ENCODE measurements at regions not wholly inside any gene's neighbourhood (a gene's known extent, or its start where the extent isn't known, plus 50 kb on each side); places are given as distances from the start of the nearest gene placed in this dataset.

- TF ChIP-seq CTCF (IDR thresholded peaks at IDR 0.05) (no peak), POLR2A (IDR thresholded peaks at IDR 0.05) (no peak), POLR2AphosphoS5 (IDR thresholded peaks at IDR 0.05) (no peak)
Observed at GRCh38 chr1:172893146-172893841, 157.4 kb downstream of the TNFSF18 start.

Data from breast epithelium (tissue), 3 donors.